K562 (cell line): ENCODE measurements at regions not wholly inside any gene's neighbourhood (a gene's known extent, or its start where the extent isn't known, plus 50 kb on each side); places are given as distances from the start of the nearest gene placed in this dataset.

Experiments used
- ARID1B ChIP-seq: fragments of 450-650 bp; IDR thresholded peaks from 2 replicates; pipeline ENCODE4 v1.6.1; 2016; ENCODE audit warnings: antibody characterized with exemption, mild to moderate bottlenecking, inconsistent platforms
- CBX5 ChIP-seq: IDR thresholded peaks from 2 replicates; pipeline ENCODE4 v1.6.1; 2014; ENCODE audit warnings: low read depth, borderline replicate concordance
- CBX8 ChIP-seq: fragments of 200-600 bp; sonication (generic); IDR thresholded peaks from 2 replicates; pipeline ENCODE4 v1.6.1; 2012; ENCODE audit warnings: borderline replicate concordance, mixed run types, low read depth, mild to moderate bottlenecking, moderate library complexity, mixed read lengths, low read length, control low read depth, inconsistent platforms; ENCODE audit not compliant: poor library complexity, severe bottlenecking; ENCODE audit errors: extremely low read depth
- CREB3L1 ChIP-seq: fragments of 450-650 bp; IDR thresholded peaks from 2 replicates; pipeline ENCODE4 v1.6.1; 2014; ENCODE audit warnings: low read depth, mild to moderate bottlenecking, moderate library complexity, borderline replicate concordance
- EZH2 ChIP-seq: IDR thresholded peaks from 2 replicates; pipeline ENCODE4 v1.6.1; 2012; ENCODE audit warnings: low read depth, mild to moderate bottlenecking, inconsistent platforms, low read length, borderline replicate concordance
- FOXM1 ChIP-seq, 2 experiments: fragments of 450-650 bp in 1 of 2; sonication (generic) in 1 of 2; formaldehyde crosslinking in 1 of 2; IDR thresholded peaks; 2 replicates each; pipeline versions ENCODE4 v1.6.1 to v1.9.0; 2017 to 2022; ENCODE audit warnings: low read depth in 2 of 2, mild to moderate bottlenecking in 2 of 2, missing genetic modification reagents in 1 of 2, moderate library complexity in 1 of 2
- IRF1 ChIP-seq: sonication (generic); formaldehyde crosslinking; IDR thresholded peaks from 2 replicates; pipeline ENCODE4 v1.8.0; 2022; ENCODE audit warnings: missing genetic modification reagents, mild to moderate bottlenecking, borderline replicate concordance
- MEF2A ChIP-seq: IDR thresholded peaks from 2 replicates; pipeline ENCODE4 v1.6.1; 2011; ENCODE audit warnings: low read depth, mild to moderate bottlenecking, low read length, moderate library complexity; ENCODE audit not compliant: control insufficient read depth
- MTA3 ChIP-seq: fragments of 450-650 bp; formaldehyde crosslinking; IDR thresholded peaks from 2 replicates; pipeline ENCODE4 v1.6.1; 2017; ENCODE audit warnings: mild to moderate bottlenecking, borderline replicate concordance
- NR2C2 ChIP-seq, 2 experiments: fragments of 200-800 bp in 1 of 2; sonication (Bioruptor generic) in 1 of 2; sonication (generic) in 1 of 2; formaldehyde crosslinking in 1 of 2; IDR thresholded peaks; 2 replicates each; pipeline versions ENCODE4 v1.6.1 to v1.8.0; 2016 to 2022; ENCODE audit warnings: mild to moderate bottlenecking in 1 of 2, missing compliant biosample characterization in 1 of 2, missing genetic modification characterization in 1 of 2, missing genetic modification reagents in 1 of 2
- SMAD4 ChIP-seq: fragments of 250-450 bp; sonication (Bioruptor Pico); conservative IDR thresholded peaks from 2 replicates; pipeline ENCODE4 v1.8.0; 2021; ENCODE audit warnings: inconsistent platforms, mild to moderate bottlenecking, moderate library complexity
- SRSF1 ChIP-seq: fragments of 200-400 bp; formaldehyde crosslinking; IDR thresholded peaks from 2 replicates; pipeline ENCODE4 v1.6.1; 2017; ENCODE audit warnings: mild to moderate bottlenecking, low read depth, low read length, moderate library complexity
- USF2 ChIP-seq: sonication (generic); formaldehyde crosslinking; IDR thresholded peaks from 2 replicates; pipeline ENCODE4 v1.5.0; 2020; ENCODE audit warnings: missing genetic modification reagents
- ZNF174 ChIP-seq: fragments of 250-450 bp; sonication (Bioruptor Pico); IDR thresholded peaks from 2 replicates; pipeline ENCODE4 v1.4.0; 2020; ENCODE audit warnings: mild to moderate bottlenecking
- ZNF354B ChIP-seq: fragments of 250-450 bp; sonication (Bioruptor Pico); IDR thresholded peaks from 2 replicates; pipeline ENCODE4 v1.4.0; 2020
- ZSCAN29 ChIP-seq: fragments of 450-650 bp; IDR thresholded peaks from 2 replicates; pipeline ENCODE4 v1.6.1; 2017
- TF ChIP-seq, protein P1 (sequence below), 2 experiments: IDR thresholded peaks in 1 of 2; conservative IDR thresholded peaks in 1 of 2; 2 replicates each; pipeline ENCODE4 v1.6.1; 2016; ENCODE audit warnings: low read depth in 2 of 2, mild to moderate bottlenecking in 1 of 2, missing compliant biosample characterization in 1 of 2, missing genetic modification characterization in 1 of 2, moderate library complexity in 1 of 2
- TF ChIP-seq, protein P2 (sequence below): fragments of 200-800 bp; sonication (Bioruptor generic); IDR thresholded peaks from 2 replicates; pipeline ENCODE4 v1.6.1; 2017; ENCODE audit warnings: missing genetic modification characterization, missing compliant biosample characterization

DNA sequence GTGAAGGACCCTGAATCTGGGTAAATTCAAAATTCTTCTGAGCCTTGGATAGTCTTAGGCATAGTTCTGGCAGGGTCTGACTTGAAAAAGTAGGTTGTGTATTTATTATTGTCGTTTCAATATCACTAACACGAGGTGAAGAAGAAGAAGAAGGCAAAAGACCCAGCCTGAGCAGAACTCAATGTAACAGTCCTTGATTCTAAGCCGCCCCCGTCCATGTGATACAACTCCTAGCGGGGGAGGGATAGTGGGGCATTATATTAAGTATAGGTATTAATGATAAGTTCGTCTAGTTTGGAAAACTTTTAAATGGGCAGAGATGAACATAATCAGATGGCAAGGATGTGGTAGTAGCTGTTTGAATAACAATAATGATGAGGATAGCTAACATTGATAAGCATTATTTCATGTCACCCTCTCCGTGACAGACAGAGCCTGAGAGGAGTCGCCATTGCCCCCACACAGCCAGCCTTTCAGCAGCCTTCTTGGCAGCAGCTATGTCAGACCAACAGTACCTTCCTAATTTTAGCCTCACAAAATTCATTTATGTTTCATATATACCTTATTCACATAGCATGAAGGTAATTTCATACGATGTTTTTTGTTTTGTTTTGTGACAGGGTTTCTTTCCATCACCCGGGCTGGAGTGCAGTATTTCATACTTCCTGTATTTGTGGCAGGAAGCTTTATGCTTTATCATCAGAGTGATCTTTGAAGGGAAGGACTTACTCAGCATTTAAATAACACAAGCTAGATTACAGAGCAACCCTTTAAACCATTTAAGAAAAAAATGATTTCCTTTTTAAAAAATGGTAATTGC is 64.4 kb upstream of the NPAS1 start (continued):
- TF ChIP-seq SRSF1, result no peak
- TF ChIP-seq IRF1 (CRISPR knock-in tag), result no peak
- 0 out of 2 replicates have a peak, but pooled peaks have one; percentile 25 for TF ChIP-seq SMAD4 (CRISPR knock-in tag)
- TF ChIP-seq ARID1B, result peak; percentile 63
- TF ChIP-seq ZNF174, result no peak
- TF ChIP-seq CBX8, result no peak
- no peak for TF ChIP-seq EZH2
- TF ChIP-seq FOXM1 (IDR thresholded peaks at IDR 0.05; ENCODE audit: low read depth), result peak; percentile 13; the same call in 1 of the 2 replicates
- TF ChIP-seq FOXM1 (CRISPR knock-in tag; IDR thresholded peaks at IDR 0.05; ENCODE audit: low read depth), result no peak
- no peak for TF ChIP-seq ZSCAN29
- no peak for TF ChIP-seq NR2C2 (CRISPR knock-in tag; IDR thresholded peaks at IDR 0.05)
- peak; percentile 43 for TF ChIP-seq NR2C2 (tag; IDR thresholded peaks at IDR 0.05)
- TF ChIP-seq MEF2A, result no peak
- TF ChIP-seq, protein P1, sequence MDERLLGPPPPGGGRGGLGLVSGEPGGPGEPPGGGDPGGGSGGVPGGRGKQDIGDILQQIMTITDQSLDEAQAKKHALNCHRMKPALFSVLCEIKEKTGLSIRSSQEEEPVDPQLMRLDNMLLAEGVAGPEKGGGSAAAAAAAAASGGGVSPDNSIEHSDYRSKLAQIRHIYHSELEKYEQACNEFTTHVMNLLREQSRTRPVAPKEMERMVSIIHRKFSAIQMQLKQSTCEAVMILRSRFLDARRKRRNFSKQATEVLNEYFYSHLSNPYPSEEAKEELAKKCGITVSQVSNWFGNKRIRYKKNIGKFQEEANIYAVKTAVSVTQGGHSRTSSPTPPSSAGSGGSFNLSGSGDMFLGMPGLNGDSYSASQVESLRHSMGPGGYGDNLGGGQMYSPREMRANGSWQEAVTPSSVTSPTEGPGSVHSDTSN (CRISPR knock-in tag; IDR thresholded peaks at IDR 0.05; ENCODE audit: low read depth), result no peak
- TF ChIP-seq, protein P1 (tag; conservative IDR thresholded peaks at IDR 0.05; ENCODE audit: low read depth), result peak; percentile 62
- TF ChIP-seq MTA3, result 0 out of 2 replicates have a peak, but pooled peaks have one; percentile 45
- TF ChIP-seq, protein P2, sequence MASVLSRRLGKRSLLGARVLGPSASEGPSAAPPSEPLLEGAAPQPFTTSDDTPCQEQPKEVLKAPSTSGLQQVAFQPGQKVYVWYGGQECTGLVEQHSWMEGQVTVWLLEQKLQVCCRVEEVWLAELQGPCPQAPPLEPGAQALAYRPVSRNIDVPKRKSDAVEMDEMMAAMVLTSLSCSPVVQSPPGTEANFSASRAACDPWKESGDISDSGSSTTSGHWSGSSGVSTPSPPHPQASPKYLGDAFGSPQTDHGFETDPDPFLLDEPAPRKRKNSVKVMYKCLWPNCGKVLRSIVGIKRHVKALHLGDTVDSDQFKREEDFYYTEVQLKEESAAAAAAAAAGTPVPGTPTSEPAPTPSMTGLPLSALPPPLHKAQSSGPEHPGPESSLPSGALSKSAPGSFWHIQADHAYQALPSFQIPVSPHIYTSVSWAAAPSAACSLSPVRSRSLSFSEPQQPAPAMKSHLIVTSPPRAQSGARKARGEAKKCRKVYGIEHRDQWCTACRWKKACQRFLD (CRISPR knock-in tag), result peak; percentile 58; the same call in 1 of the 2 replicates
- TF ChIP-seq CBX5, result no peak
- TF ChIP-seq CREB3L1, result peak; percentile 89; the same call in 1 of the 2 replicates
- TF ChIP-seq ZNF354B, result no peak; the same call in 1 of the 2 replicates
- TF ChIP-seq USF2 (CRISPR knock-in tag), result no peak
